Activated CD4-positive, alpha-beta memory T cell treated with anti-CD3 and anti-CD28 coated beads, Interleukin-2, amount 10 ng/mL, durations not matched to agents 7 days and 5 days (primary cell): ENCODE measurements at regions not wholly inside any gene's neighbourhood (a gene's known extent, or its start where the extent isn't known, plus 50 kb on each side); places are given as distances from the start of the nearest gene placed in this dataset.
A peak's percentile ranks its signal among the peaks of the same experiment; 100 is the strongest.

Experiments used
- CTCF ChIA-PET: fragments of 350-600 bp; sonication (Branson Sonifier 250); formaldehyde crosslinking; loops from one replicate; lab custom pipeline; 2021; ENCODE audit warnings: antibody characterized with exemption, inconsistent platforms; lab: Charles Lee
- POLR2A ChIA-PET: fragments of 350-600 bp; sonication (Branson Sonifier 250); formaldehyde crosslinking; loops from one replicate; lab custom pipeline; 2021; ENCODE audit warnings: antibody characterized with exemption; lab: Charles Lee
- DNase-seq: peaks from one replicate; pipeline ENCODE4 v3.0.0-alpha.2; 2020
- H3K27ac Mint-ChIP-seq: one replicate; pipeline ENCODE4 v1.8.0; 2021; ENCODE audit warnings: mild to moderate bottlenecking, mixed read lengths
- H3K27me3 Mint-ChIP-seq: one replicate; pipeline ENCODE4 v1.8.0; 2021; ENCODE audit warnings: mixed read lengths
- H3K36me3 Mint-ChIP-seq: one replicate; pipeline ENCODE4 v1.8.0; 2021; ENCODE audit warnings: low read depth, mixed read lengths
- H3K4me1 Mint-ChIP-seq: one replicate; pipeline ENCODE4 v1.8.0; 2021; ENCODE audit warnings: mixed read lengths
- H3K4me3 Mint-ChIP-seq: one replicate; pipeline ENCODE4 v1.8.0; 2021; ENCODE audit warnings: mild to moderate bottlenecking, mixed read lengths
- H3K9me3 Mint-ChIP-seq: one replicate; pipeline ENCODE4 v1.8.0; 2021; ENCODE audit warnings: mixed read lengths

GRCh38 chr12:92277795-92278194, 132.1 kb upstream of the BTG1 start:
- no peak overlapping the region for H3K27ac Mint-ChIP-seq
- POLR2A ChIA-PET, result no interaction called here
- no peak for DNase-seq
- H3K27me3 Mint-ChIP-seq, result no peaks in the 10 kb centered on the region
- no peaks in the 10 kb centered on the region for H3K36me3 Mint-ChIP-seq
- no peak overlapping the region for H3K4me3 Mint-ChIP-seq
- CTCF ChIA-PET, result no interaction called here
- no peaks in the 10 kb centered on the region for H3K9me3 Mint-ChIP-seq
- peaks cover 3% of the 10 kb centered on the region for H3K4me1 Mint-ChIP-seq

DNA sequence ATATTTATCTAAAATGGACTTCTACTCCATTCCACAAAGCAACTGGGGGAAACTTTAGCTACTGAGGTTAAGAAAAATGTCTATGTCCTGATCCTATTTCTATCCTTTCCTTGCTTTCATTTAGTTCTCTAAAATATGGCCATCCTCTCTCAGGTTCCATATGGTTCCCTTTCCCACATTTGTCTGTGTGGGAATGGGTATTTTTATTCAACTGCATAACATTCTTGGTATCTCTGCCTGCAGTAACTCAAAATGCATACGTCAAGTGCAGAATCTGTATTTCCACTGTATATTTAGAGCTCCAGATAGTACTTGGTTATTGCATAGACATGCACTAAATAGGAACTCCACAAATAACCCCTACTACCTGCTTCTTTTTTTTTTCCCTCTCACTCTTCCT, 130.6 kb upstream of the BTG1 start:
- H3K4me3 Mint-ChIP-seq, result no peak overlapping the region
- no peaks in the 10 kb centered on the region for H3K36me3 Mint-ChIP-seq
- no peak overlapping the region for H3K27ac Mint-ChIP-seq
- DNase-seq, result no peak
- CTCF ChIA-PET, result interaction anchor here (0.7 kb wide), 1 partner anchor 34 kb away, joined by 4 read pairs; no protein-coding TSS in a partner anchor
- H3K9me3 Mint-ChIP-seq, result no peaks in the 10 kb centered on the region
- POLR2A ChIA-PET, result no interaction called here
- H3K4me1 Mint-ChIP-seq, result peaks cover 3% of the 10 kb centered on the region
- no peaks in the 10 kb centered on the region for H3K27me3 Mint-ChIP-seq

DNA sequence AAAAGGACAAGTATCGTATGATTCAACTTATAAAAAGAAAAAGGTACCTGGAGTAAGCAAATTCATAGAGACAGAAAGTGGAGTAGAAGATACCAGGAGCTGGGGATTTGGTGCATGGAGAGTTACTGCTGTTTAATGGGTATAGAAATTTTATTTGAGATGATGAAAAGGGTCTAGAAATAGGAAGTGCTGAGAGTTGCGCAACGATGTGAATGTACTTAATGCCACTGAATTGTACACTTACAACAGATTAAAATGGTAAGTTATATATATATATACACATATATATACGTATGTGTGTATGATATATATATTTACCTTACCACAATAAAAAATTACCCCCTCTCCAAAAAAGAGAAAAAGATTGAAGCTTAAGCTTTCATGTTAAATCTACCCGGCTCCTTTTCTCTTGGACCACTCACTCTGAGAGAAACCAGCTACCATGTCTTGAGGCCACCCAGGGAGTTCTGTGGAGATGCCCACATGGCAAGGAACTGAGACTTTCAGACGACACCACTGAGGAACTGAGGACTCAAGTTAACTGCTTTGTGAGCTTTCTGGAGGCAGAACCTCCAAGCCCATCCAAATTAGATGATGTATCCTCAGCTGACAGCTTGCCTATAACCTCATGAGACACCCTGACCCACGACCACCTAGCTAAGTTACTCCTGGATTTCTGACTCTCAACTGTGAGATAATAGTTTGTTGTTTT, 130.0 kb upstream of the BTG1 start:
- ChIA-PET POLR2A (no interaction called here), CTCF (interaction anchor here (0.7 kb wide), 1 partner anchor 34 kb away, joined by 4 read pairs; no protein-coding TSS in a partner anchor)
- Mint-ChIP-seq H3K27me3 (no peaks in the 10 kb centered on the region), H3K4me1 (peaks cover 3% of the 10 kb centered on the region), H3K9me3 (no peaks in the 10 kb centered on the region), H3K4me3 (no peak overlapping the region), H3K27ac (no peak overlapping the region), H3K36me3 (no peaks in the 10 kb centered on the region)
- no peak for DNase-seq

DNA sequence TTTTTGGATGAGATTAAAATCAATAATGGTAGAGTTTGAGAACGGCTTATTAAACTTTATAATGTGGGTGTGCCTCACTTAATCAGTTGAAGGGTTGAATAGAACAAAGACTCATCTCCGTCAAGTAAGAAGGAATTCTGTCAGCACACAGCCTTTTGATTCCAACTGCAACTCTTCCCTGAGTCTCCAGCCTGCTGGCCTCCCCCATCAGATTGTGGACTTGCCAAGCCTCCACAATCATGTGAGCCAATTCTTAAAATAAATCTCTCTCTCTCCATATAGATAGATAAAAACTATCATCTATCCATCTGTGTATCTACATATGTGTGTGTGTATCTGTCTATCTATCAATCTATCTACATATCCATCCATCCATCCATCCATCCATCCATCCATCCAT, 127.4 kb upstream of the BTG1 start:
- POLR2A ChIA-PET, result no interaction called here
- Mint-ChIP-seq H3K27me3 (no peaks in the 10 kb centered on the region), H3K36me3 (no peaks in the 10 kb centered on the region), H3K27ac (no peak overlapping the region), H3K9me3 (no peaks in the 10 kb centered on the region), H3K4me3 (no peak overlapping the region), H3K4me1 (no peaks in the 10 kb centered on the region)
- CTCF ChIA-PET, result no interaction called here
- no peak for DNase-seq

GRCh38 chr12:92272061-92272964, 126.7 kb upstream of the BTG1 start:
- Mint-ChIP-seq H3K4me1 (no peaks in the 10 kb centered on the region), H3K27me3 (no peaks in the 10 kb centered on the region), H3K4me3 (no peak overlapping the region), H3K27ac (no peak overlapping the region), H3K9me3 (no peaks in the 10 kb centered on the region), H3K36me3 (no peaks in the 10 kb centered on the region)
- ChIA-PET CTCF (no interaction called here), POLR2A (no interaction called here)
- no peak for DNase-seq

DNA sequence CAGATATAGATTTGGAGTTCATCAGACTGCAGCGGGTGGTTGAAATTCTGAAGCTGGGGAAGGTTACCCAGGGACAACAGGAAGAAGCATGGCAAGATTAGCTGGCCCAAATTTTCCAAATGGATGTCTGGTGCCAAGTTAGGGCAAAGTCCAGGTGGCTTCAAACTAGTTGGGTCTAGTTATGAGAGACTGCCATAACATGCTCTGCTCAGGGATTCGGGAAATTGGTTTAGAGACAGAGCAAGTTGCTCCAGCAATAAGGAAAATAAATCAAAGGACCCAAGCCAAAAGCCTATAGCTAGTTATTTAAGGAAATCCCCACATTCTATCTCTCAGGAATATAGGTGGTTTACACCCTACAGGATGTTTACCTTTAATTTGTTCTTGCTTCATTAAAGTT, 125.7 kb upstream of the BTG1 start:
- CTCF ChIA-PET, result no interaction called here
- no peaks in the 10 kb centered on the region for H3K4me1 Mint-ChIP-seq
- no peaks in the 10 kb centered on the region for H3K9me3 Mint-ChIP-seq
- POLR2A ChIA-PET, result no interaction called here
- H3K4me3 Mint-ChIP-seq, result no peak overlapping the region
- H3K36me3 Mint-ChIP-seq, result no peaks in the 10 kb centered on the region
- DNase-seq, result no peak
- H3K27ac Mint-ChIP-seq, result no peak overlapping the region
- H3K27me3 Mint-ChIP-seq, result no peaks in the 10 kb centered on the region

- no peak overlapping the region for H3K4me3 Mint-ChIP-seq
- no peaks in the 10 kb centered on the region for H3K9me3 Mint-ChIP-seq
- H3K27ac Mint-ChIP-seq, result no peak overlapping the region
- no peak for DNase-seq
- no peaks in the 10 kb centered on the region for H3K4me1 Mint-ChIP-seq
- H3K36me3 Mint-ChIP-seq, result no peaks in the 10 kb centered on the region
- ChIA-PET POLR2A (no interaction called here), CTCF (no interaction called here)
- H3K27me3 Mint-ChIP-seq, result no peaks in the 10 kb centered on the region
Observed at GRCh38 chr12:92270521-92270920, 124.9 kb upstream of the BTG1 start.

DNA sequence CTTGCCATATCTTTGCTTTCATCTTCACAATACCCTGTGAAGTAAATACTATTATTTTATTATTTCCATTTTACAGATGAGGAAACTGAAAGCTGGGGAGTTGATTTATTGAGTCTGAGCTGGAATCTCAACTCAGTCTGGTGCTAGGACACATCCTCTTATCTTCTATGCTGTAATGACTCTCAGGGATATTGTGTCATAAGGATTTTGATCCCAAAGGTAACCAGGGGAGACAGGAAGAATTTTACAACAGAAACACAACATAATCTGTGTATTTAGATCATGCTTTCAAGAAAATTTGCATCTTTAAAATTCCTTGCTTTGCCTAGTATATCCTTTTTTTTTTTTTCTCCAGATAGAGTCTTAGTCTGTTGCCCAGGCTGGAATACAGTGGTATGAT, 123.3 kb upstream of the BTG1 start:
- H3K9me3 Mint-ChIP-seq, result no peaks in the 10 kb centered on the region
- no peaks in the 10 kb centered on the region for H3K27me3 Mint-ChIP-seq
- CTCF ChIA-PET, result no interaction called here
- POLR2A ChIA-PET, result no interaction called here
- DNase-seq, result no peak
- no peak overlapping the region for H3K27ac Mint-ChIP-seq
- H3K4me1 Mint-ChIP-seq, result no peaks in the 10 kb centered on the region
- no peak overlapping the region for H3K4me3 Mint-ChIP-seq
- no peaks in the 10 kb centered on the region for H3K36me3 Mint-ChIP-seq

- no peaks in the 10 kb centered on the region for H3K27me3 Mint-ChIP-seq
- POLR2A ChIA-PET, result interaction anchor here (1.1 kb wide), 1 partner anchor 117 kb away, joined by 4 read pairs; no protein-coding TSS in a partner anchor
- CTCF ChIA-PET, result no interaction called here
- no peak for DNase-seq
- H3K4me3 Mint-ChIP-seq, result no peak overlapping the region
- H3K27ac Mint-ChIP-seq, result no peak overlapping the region
- no peaks in the 10 kb centered on the region for H3K9me3 Mint-ChIP-seq
- H3K4me1 Mint-ChIP-seq, result peaks cover 10% of the 10 kb centered on the region
- no peaks in the 10 kb centered on the region for H3K36me3 Mint-ChIP-seq
Observed at GRCh38 chr12:92261692-92262091, 116.0 kb upstream of the BTG1 start.

GRCh38 chr12:92261071-92261470, 115.4 kb upstream of the BTG1 start:
- DNase-seq, result no peak
- H3K27ac Mint-ChIP-seq, result no peak overlapping the region
- no peaks in the 10 kb centered on the region for H3K27me3 Mint-ChIP-seq
- no peak overlapping the region for H3K4me3 Mint-ChIP-seq
- ChIA-PET CTCF (interaction anchor here (0.9 kb wide), 1 partner anchor 148 kb away, joined by 3 read pairs; no protein-coding TSS in a partner anchor), POLR2A (interaction anchor here (1.1 kb wide), 1 partner anchor 116 kb away, joined by 4 read pairs; no protein-coding TSS in a partner anchor)
- no peaks in the 10 kb centered on the region for H3K9me3 Mint-ChIP-seq
- H3K4me1 Mint-ChIP-seq, result peaks cover 10% of the 10 kb centered on the region
- no peaks in the 10 kb centered on the region for H3K36me3 Mint-ChIP-seq

- ChIA-PET CTCF (interaction anchor here (0.7 kb wide), 2 partner anchors 34 to 114 kb away, joined by 3 to 4 read pairs; partner anchors contain the start of gene BTG1), POLR2A (no interaction called here)
- Mint-ChIP-seq H3K27me3 (no peaks in the 10 kb centered on the region), H3K4me3 (no peak overlapping the region), H3K4me1 (peaks cover 10% of the 10 kb centered on the region), H3K36me3 (no peaks in the 10 kb centered on the region), H3K9me3 (no peaks in the 10 kb centered on the region), H3K27ac (peak overlapping the region; percentile 1)
- DNase-seq, result no peak
Observed at GRCh38 chr12:92259696-92260251, 114.1 kb upstream of the BTG1 start.

DNA sequence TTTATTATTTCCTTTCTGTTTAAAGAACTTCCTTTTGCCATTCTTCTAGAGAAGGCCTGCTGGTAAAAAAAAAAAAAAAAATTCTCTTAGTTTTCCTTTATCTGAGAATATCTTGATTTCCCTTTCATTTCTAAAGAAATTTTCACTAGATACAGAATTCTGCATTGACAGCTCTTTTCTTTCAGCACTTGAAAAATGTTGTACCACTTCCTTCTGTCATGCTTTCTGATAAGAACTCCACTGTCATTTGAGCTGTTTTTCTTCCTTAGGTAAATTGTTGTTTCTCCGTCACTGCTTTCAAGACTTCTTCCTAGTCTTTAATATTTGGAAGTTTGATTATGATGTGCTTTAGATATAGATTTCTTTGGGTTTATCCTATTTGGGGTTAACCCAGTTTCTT, 113.6 kb upstream of the BTG1 start:
- DNase-seq, result no peak
- Mint-ChIP-seq H3K9me3 (no peaks in the 10 kb centered on the region), H3K27ac (peak overlapping the region; percentile 1), H3K27me3 (no peaks in the 10 kb centered on the region), H3K4me3 (no peak overlapping the region), H3K36me3 (no peaks in the 10 kb centered on the region), H3K4me1 (peaks cover 10% of the 10 kb centered on the region)
- CTCF ChIA-PET, result interaction anchor here (0.7 kb wide), 2 partner anchors 34 to 114 kb away, joined by 3 to 4 read pairs; partner anchors contain the start of gene BTG1
- POLR2A ChIA-PET, result no interaction called here

GRCh38 chr12:92257261-92257660, 111.6 kb upstream of the BTG1 start:
- CTCF ChIA-PET, result no interaction called here
- H3K27me3 Mint-ChIP-seq, result no peaks in the 10 kb centered on the region
- H3K4me1 Mint-ChIP-seq, result peaks cover 10% of the 10 kb centered on the region
- POLR2A ChIA-PET, result no interaction called here
- H3K4me3 Mint-ChIP-seq, result no peak overlapping the region
- DNase-seq, result no peak
- peaks cover 4% of the 10 kb centered on the region for H3K9me3 Mint-ChIP-seq
- no peaks in the 10 kb centered on the region for H3K36me3 Mint-ChIP-seq
- no peak overlapping the region for H3K27ac Mint-ChIP-seq
